ENCODE measurements at regions not wholly inside any gene's neighbourhood (a gene's known extent, or its start where the extent isn't known, plus 50 kb on each side); places are given as distances from the start of the nearest gene placed in this dataset.
"Not testable (repeated sequence)": the region's sequence is repeated elsewhere in the genome, so short reads cannot be mapped to it uniquely, and the experiment has no call there.

GRCh38 chr7:142498364-142498763, 240.5 kb upstream of the PRSS58 start:
- Histone ChIP-seq H3K36me3 (no peaks in the 10 kb centered on the region), H3K4me3 (ENCODE audit: low read depth in 1 of 2, low read length in 1 of 2) (no peak overlapping the region), H3K27ac (no peak overlapping the region), H3K9me3 (no peaks in the 10 kb centered on the region), H3K4me1 (ENCODE audit: control insufficient read depth in 1 of 2, insufficient read depth in 1 of 2, low read depth in 1 of 2, low read length in 1 of 2) (peaks cover 5 to 20% of the 10 kb centered on the region in 2 experiments), H3K27me3 (no peaks in the 10 kb centered on the region)
- no peak for TF ChIP-seq CTCF (IDR thresholded peaks at IDR 0.05)

GRCh38 chr7:142496545-142496991, 238.7 kb upstream of the PRSS58 start:
- Histone ChIP-seq H3K36me3 (no peaks in the 10 kb centered on the region), H3K4me1 (ENCODE audit: control insufficient read depth in 1 of 2, insufficient read depth in 1 of 2, low read depth in 1 of 2, low read length in 1 of 2) (peaks cover 5 to 20% of the 10 kb centered on the region in 2 experiments), H3K4me3 (ENCODE audit: low read depth in 1 of 2, low read length in 1 of 2) (no peak overlapping the region), H3K27ac (no peak overlapping the region), H3K9me3 (no peaks in the 10 kb centered on the region), H3K27me3 (no peaks in the 10 kb centered on the region)
- peak; percentile 58 for TF ChIP-seq CTCF (IDR thresholded peaks at IDR 0.05)

GRCh38 chr7:142495879-142496278, 238.0 kb upstream of the PRSS58 start:
- H3K4me3 ChIP-seq (ENCODE audit: low read depth in 1 of 2, low read length in 1 of 2); H3K27me3 ChIP-seq; H3K36me3 ChIP-seq; H3K27ac ChIP-seq; H3K9me3 ChIP-seq: not testable (repeated sequence)
- peaks cover 5 to 20% of the 10 kb centered on the region in 2 experiments for H3K4me1 ChIP-seq (ENCODE audit: control insufficient read depth in 1 of 2, insufficient read depth in 1 of 2, low read depth in 1 of 2, low read length in 1 of 2)

GRCh38 chr7:142495301-142495700, 237.4 kb upstream of the PRSS58 start:
- peaks cover 5 to 20% of the 10 kb centered on the region in 2 experiments for H3K4me1 ChIP-seq (ENCODE audit: control insufficient read depth in 1 of 2, insufficient read depth in 1 of 2, low read depth in 1 of 2, low read length in 1 of 2)

GRCh38 chr7:142494021-142494420, 236.2 kb upstream of the PRSS58 start:
- peaks cover 5 to 20% of the 10 kb centered on the region in 2 experiments for H3K4me1 ChIP-seq (ENCODE audit: control insufficient read depth in 1 of 2, insufficient read depth in 1 of 2, low read depth in 1 of 2, low read length in 1 of 2)
- H3K36me3 ChIP-seq: no peaks in the 10 kb centered on the region
- no peak overlapping the region for H3K4me3 ChIP-seq (ENCODE audit: low read depth in 1 of 2, low read length in 1 of 2)
- no peak overlapping the region for H3K27ac ChIP-seq
- no peaks in the 10 kb centered on the region for H3K27me3 ChIP-seq
- no peak for TF ChIP-seq CTCF (IDR thresholded peaks at IDR 0.05)
- no peaks in the 10 kb centered on the region for H3K9me3 ChIP-seq

More at GRCh38 chr7:142495301-142495700, 237.4 kb upstream of the PRSS58 start:
- not testable (repeated sequence) for H3K9me3 ChIP-seq; H3K27me3 ChIP-seq; H3K27ac ChIP-seq; H3K36me3 ChIP-seq; H3K4me3 ChIP-seq (ENCODE audit: low read depth in 1 of 2, low read length in 1 of 2)

GRCh38 chr7:142488842-142489241, 231.0 kb upstream of the PRSS58 start:
- Histone ChIP-seq H3K4me1 (ENCODE audit: control insufficient read depth in 1 of 2, insufficient read depth in 1 of 2, low read depth in 1 of 2, low read length in 1 of 2) (peaks cover 31 to 38% of the 10 kb centered on the region in 2 experiments), H3K4me3 (ENCODE audit: low read depth in 1 of 2, low read length in 1 of 2) (no peak overlapping the region), H3K36me3 (no peaks in the 10 kb centered on the region), H3K27ac (no peak overlapping the region), H3K9me3 (no peaks in the 10 kb centered on the region), H3K27me3 (no peaks in the 10 kb centered on the region)
- no peak for TF ChIP-seq CTCF (IDR thresholded peaks at IDR 0.05)

All from neutrophil (primary cell).